Central memory CD8-positive, alpha-beta T cell (primary cell): ENCODE measurements at regions not wholly inside any gene's neighbourhood (a gene's known extent, or its start where the extent isn't known, plus 50 kb on each side); places are given as distances from the start of the nearest gene placed in this dataset.

Experiments
- ATAC-seq: fragments of 150-1000 bp; cut with Tn5 transposase; replicated peaks from 2 replicates; pipeline ENCODE4 v1.10.0; 2022; ENCODE audit warnings: mild to moderate bottlenecking, moderate FRiP score, moderate number of reproducible peaks; ENCODE audit not compliant: poor library complexity, severe bottlenecking; ENCODE audit errors: extremely low read depth
- DNase-seq, 2 donors: peaks; one replicate each; pipeline ENCODE4 v3.0.0; 2021; ENCODE audit warnings: low spot score in 2 of 2
- H3K27ac Mint-ChIP-seq: one replicate; pipeline ENCODE4 v1.8.0; 2022; ENCODE audit warnings: low read depth, mild to moderate bottlenecking, moderate library complexity, mixed read lengths
- H3K27me3 Mint-ChIP-seq: one replicate; pipeline ENCODE4 v1.8.0; 2022; ENCODE audit warnings: mixed read lengths
- H3K36me3 Mint-ChIP-seq: one replicate; pipeline ENCODE4 v1.8.0; 2022; ENCODE audit warnings: mild to moderate bottlenecking, moderate library complexity, mixed read lengths; ENCODE audit not compliant: insufficient read depth
- H3K4me1 Mint-ChIP-seq: one replicate; pipeline ENCODE4 v1.8.0; 2022; ENCODE audit warnings: mixed read lengths
- H3K4me3 Mint-ChIP-seq: one replicate; pipeline ENCODE4 v1.8.0; 2022; ENCODE audit warnings: mild to moderate bottlenecking, moderate library complexity, mixed read lengths
- H3K9me3 Mint-ChIP-seq: one replicate; pipeline ENCODE4 v1.8.0; 2022; ENCODE audit warnings: mixed read lengths

DNA sequence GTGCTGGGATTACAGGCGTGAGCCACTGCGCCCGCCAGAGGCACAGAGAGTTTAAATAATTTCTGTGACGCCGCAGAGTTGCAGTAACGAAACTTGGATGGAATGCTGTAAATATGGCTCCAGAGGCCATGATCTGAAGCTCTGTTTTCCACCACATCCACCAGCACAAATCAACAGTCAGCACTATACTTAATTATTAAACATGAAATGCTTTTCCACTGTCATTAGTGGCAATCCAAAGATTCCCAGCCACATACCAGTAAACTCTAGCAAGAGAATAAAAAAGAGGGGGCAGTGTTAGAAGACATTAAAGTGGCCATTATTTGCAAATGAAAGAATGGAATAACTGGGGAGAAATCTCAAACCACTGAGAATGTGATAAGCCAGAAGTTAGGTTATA lies 242.5 kb downstream of the DIRAS2 start:
- H3K4me3 Mint-ChIP-seq, result no peak overlapping the region
- no peaks in the 10 kb centered on the region for H3K36me3 Mint-ChIP-seq
- no peaks in the 10 kb centered on the region for H3K9me3 Mint-ChIP-seq
- no peak for DNase-seq
- H3K27ac Mint-ChIP-seq, result no peak overlapping the region
- no peak for ATAC-seq
- H3K4me1 Mint-ChIP-seq, result no peaks in the 10 kb centered on the region
- H3K27me3 Mint-ChIP-seq, result peaks cover 14% of the 10 kb centered on the region

DNA sequence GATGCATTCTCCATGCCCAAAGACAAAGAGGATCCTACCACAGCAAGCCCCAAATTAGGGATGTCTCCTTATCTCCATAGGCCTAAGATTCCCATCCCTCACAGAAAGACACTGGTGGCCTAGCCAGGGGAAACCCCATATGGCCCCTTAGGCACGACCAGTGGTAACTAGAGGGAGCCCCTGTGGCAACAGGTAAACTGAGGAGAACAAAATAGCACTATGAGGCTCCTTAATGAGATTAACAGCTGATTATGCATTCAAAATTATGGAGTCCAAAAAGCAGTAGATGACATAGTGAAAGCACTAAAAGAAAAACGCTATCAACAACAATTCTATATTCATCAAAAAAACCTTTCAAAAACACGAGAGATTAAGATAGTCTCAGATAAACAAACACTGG lies 234.0 kb downstream of the DIRAS2 start:
- peaks cover 11% of the 10 kb centered on the region for H3K9me3 Mint-ChIP-seq
- H3K27me3 Mint-ChIP-seq, result no peaks in the 10 kb centered on the region
- no peak overlapping the region for H3K4me3 Mint-ChIP-seq
- H3K36me3 Mint-ChIP-seq, result no peaks in the 10 kb centered on the region
- DNase-seq, result no peak
- no peak overlapping the region for H3K27ac Mint-ChIP-seq
- H3K4me1 Mint-ChIP-seq, result no peaks in the 10 kb centered on the region
- ATAC-seq, result no peak

DNA sequence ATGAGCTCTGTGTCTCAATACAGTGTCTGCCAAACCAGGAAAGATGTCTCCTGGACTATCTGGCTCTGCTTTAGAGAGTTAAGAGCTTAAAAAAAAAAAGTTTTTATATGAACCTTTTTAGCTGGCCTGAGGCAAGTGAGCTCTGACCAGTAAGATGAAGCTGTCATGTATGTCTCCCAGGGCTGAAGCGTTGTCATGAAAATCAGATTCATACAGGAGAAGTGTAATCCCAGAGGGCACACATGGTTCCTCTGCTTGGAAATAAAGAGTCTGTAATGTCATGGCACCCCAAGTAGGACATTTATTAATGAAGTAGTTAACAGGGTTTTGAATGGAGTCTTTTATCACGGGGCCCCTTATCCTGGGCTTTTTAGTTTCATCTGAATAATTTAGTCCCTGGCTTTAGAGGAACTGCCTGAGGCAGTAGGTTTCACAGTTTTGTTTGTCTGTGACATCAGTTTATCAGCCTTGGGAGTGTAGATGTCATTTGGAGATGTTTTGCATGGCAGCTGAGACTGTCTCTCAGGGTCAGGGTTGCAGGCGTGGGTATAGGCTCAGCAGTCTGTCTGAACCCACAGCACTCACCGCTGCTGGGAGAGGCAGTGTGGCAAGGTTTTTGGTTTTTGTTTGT lies 223.3 kb downstream of the DIRAS2 start:
- DNase-seq (no peak), ATAC-seq (no peak)
- H3K27me3 Mint-ChIP-seq, result peaks cover 15% of the 10 kb centered on the region
- no peaks in the 10 kb centered on the region for H3K36me3 Mint-ChIP-seq
- no peak overlapping the region for H3K27ac Mint-ChIP-seq
- H3K9me3 Mint-ChIP-seq, result no peaks in the 10 kb centered on the region
- H3K4me1 Mint-ChIP-seq, result no peaks in the 10 kb centered on the region
- no peak overlapping the region for H3K4me3 Mint-ChIP-seq

DNA sequence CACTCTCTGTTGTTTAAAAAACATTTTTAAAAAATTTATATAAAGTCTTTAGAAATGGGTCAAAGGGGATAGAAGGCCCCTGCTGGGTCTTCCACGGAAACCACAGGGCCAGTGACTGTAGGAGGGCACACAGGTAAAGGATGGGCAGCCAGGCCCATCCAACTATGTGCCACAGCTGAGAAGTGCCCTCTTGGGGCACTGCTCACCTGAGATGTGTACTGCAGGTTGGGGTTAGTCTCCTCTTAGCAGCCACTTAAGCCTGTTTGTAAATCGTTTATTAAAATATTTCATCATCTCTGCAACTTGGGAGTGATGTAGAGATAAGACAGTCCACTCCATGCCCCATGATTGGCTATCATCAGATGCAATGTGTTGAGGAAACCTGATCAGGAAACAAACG lies 222.4 kb downstream of the DIRAS2 start:
- no peak overlapping the region for H3K27ac Mint-ChIP-seq
- no peak overlapping the region for H3K4me3 Mint-ChIP-seq
- no peaks in the 10 kb centered on the region for H3K9me3 Mint-ChIP-seq
- peaks cover 15% of the 10 kb centered on the region for H3K27me3 Mint-ChIP-seq
- H3K36me3 Mint-ChIP-seq, result no peaks in the 10 kb centered on the region
- no peaks in the 10 kb centered on the region for H3K4me1 Mint-ChIP-seq
- ATAC-seq (no peak), DNase-seq (no peak)

DNA sequence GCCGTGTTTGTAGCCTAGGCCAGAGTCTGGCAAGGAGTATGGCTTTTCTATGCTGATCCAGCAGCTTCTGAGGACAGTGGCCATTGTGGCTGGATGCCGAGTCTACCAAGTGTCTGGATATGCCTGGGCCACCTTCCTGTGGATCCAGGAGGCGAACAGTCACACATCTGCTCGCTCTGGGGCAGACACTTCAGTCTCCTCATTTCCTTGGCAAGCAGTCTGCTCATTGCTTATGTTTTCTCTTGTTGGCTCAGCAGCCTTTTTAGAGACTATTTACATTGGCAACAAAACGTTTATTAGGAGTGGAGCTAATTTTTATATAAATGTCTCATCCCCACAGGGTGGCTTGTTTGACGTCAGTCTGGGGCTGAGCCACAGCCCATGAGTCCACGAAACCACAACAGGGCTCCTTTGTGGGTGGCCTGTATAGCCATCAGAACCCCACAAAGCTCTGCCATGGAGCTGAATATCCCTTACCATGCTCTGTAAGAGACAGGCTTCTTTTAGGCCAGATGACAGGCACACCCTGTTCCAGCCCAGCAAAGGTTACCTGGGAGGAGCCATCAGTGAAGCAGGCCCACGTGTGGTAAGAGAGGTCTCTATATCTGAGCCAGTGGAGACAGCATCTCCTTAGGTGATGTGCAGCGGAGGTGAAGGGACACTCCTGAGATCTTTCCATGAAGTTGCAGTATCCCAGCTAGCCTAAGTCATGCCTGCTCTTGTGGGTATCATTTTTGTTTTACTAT lies 221.7 kb downstream of the DIRAS2 start:
- Mint-ChIP-seq H3K36me3 (no peaks in the 10 kb centered on the region), H3K4me3 (no peak overlapping the region), H3K27me3 (peaks cover 15% of the 10 kb centered on the region), H3K4me1 (no peaks in the 10 kb centered on the region), H3K27ac (no peak overlapping the region), H3K9me3 (no peaks in the 10 kb centered on the region)
- ATAC-seq, result no peak
- no peak for DNase-seq

DNA sequence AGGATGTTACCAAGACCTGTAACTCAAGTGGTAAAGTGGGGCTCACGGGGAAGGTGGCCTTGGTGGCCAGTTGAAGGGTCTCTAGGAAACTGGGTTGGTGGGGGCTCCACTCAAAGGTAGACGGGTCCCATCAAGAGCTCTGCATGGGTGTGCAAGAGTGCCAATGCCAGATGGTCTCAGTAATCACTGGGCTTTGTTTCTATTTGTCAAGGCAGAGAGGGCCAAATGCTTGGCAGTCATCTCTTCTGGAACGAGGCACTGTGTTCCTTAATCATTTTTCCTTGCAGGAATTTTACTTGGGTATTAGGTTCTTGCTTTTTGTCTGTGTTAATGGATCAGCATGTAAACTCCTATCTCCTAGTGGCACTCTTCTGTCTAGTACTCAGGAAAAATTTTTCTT lies 220.8 kb downstream of the DIRAS2 start:
- H3K27me3 Mint-ChIP-seq, result peaks cover 15% of the 10 kb centered on the region
- no peak for ATAC-seq
- no peak for DNase-seq
- H3K4me1 Mint-ChIP-seq, result no peaks in the 10 kb centered on the region
- H3K4me3 Mint-ChIP-seq, result no peak overlapping the region
- H3K27ac Mint-ChIP-seq, result no peak overlapping the region
- H3K9me3 Mint-ChIP-seq, result no peaks in the 10 kb centered on the region
- no peaks in the 10 kb centered on the region for H3K36me3 Mint-ChIP-seq

DNA sequence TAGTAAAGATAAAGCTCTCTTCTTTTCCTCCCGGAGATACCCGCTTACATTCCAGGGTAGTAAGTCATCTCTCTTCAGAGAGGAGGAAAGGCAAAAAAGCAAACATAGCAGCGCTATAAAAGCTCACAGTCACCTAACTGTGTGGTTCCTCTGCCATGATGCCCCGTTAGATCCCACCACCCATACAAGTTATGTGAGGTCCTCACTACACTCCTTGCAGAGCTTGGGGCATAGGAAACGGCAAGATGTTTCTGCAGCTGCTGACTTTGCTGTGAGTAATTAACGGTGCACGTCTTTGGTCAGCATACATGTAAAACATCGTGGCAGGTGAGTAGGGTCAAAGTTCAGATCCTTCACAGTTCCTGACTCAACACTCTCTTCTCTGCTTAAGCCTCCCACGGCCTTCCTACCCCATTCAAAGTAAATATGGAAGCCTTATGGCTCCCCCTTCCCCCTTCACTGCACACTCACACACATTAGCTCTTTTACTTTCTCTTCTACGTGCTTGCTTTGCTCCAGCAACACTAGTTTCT lies 218.9 kb downstream of the DIRAS2 start:
- Mint-ChIP-seq H3K9me3 (no peaks in the 10 kb centered on the region), H3K27me3 (peaks cover 10% of the 10 kb centered on the region), H3K36me3 (no peaks in the 10 kb centered on the region), H3K4me3 (no peak overlapping the region), H3K4me1 (no peaks in the 10 kb centered on the region), H3K27ac (no peak overlapping the region)
- ATAC-seq (no peak), DNase-seq (no peak)

DNA sequence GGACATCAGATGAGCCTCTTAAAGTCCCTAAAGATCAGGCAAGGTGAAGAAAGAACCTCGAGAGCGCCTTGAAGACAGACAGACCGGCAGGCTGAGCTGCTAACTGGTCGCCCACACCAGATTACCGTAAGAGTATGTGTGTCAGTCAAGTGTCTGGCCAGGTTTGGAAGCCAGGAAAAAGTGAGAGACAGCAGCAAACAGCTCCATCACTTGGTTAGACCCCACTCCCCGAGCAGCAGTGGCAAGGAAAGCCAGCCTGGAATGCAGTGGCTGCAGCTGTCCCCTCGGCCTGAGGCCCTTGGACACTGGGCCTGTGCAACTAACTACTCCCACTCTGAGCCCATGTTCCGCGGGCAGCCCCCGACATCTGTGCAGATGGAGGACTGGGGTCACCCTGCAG lies 214.1 kb downstream of the DIRAS2 start:
- ATAC-seq, result no peak
- DNase-seq, result no peak
- Mint-ChIP-seq H3K36me3 (no peaks in the 10 kb centered on the region), H3K27me3 (peaks cover 10% of the 10 kb centered on the region), H3K4me3 (no peak overlapping the region), H3K9me3 (no peaks in the 10 kb centered on the region), H3K4me1 (no peaks in the 10 kb centered on the region), H3K27ac (no peak overlapping the region)

DNA sequence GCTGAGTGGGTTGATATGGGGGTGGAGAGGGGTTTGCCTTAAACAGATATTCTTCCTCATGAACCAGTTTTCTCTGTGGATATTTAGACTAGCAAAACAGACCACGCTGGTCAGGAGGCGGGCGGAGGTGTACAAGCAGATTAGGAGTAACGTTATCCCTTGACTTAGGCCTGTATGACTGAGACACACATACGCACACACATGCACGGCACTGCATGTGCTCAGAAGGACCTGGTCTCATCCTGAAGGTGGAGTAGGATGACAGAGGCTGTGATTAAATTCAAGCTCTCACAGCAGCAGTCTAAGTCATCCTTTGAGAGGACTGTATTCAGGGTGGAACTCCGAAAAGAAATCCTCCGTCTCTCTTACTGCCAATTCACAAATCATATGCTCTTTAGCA lies 209.7 kb downstream of the DIRAS2 start:
- ATAC-seq, result no peak
- Mint-ChIP-seq H3K4me3 (no peak overlapping the region), H3K36me3 (no peaks in the 10 kb centered on the region), H3K27ac (no peak overlapping the region), H3K9me3 (no peaks in the 10 kb centered on the region), H3K4me1 (no peaks in the 10 kb centered on the region), H3K27me3 (peaks cover 9% of the 10 kb centered on the region)
- DNase-seq, result no peak

DNA sequence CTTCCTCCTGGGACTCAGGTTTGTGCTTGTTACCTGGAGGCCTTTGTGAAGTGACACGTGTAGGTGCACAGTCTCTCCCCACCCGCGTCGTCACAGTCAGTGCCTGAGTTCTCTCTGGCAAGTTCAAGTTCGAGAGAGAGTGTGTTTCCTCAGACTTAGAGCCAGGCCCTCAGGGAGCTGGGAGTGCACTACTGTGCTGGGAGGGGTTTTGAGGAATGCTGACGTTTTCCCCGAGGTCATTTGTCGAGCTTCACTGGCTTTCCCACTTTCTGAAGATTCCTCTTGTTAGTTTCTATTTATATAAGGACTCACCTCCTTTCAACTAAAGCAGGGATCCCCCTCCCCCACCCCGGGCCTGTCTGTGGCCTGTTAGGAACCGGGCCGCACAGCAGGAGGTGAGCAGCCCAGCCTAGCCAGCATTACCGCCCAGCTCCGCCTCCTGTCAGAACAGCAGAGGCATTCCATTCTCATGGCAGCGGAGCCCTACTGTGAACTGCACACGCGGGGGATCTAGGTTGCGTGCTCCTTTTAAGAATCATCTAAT lies 209.2 kb downstream of the DIRAS2 start:
- Mint-ChIP-seq H3K27me3 (peaks cover 4% of the 10 kb centered on the region), H3K27ac (no peak overlapping the region), H3K36me3 (no peaks in the 10 kb centered on the region), H3K4me3 (no peak overlapping the region), H3K9me3 (no peaks in the 10 kb centered on the region), H3K4me1 (no peaks in the 10 kb centered on the region)
- ATAC-seq (no peak), DNase-seq (no peak)

DNA sequence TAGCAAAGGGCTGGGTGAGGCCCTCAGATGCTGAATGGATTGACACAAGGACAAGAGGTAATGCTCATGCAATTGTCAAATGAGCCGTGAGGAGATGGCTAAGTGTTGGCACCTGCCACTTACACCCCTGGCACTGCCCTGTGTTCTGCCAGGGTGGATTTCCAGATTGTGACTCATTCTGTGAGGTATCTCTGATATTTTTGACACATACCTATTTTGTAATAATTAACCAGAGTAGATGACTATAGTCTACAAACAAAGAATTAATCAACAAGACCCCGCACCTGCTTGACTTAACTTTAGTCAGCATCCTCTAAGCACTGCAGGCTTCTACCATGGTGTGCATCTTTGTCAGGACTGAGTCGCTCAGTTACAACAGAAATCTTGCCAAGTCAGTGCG lies 200.8 kb downstream of the DIRAS2 start:
- peaks cover 12% of the 10 kb centered on the region for H3K27me3 Mint-ChIP-seq
- H3K27ac Mint-ChIP-seq, result no peak overlapping the region
- H3K36me3 Mint-ChIP-seq, result peaks cover 2% of the 10 kb centered on the region
- no peaks in the 10 kb centered on the region for H3K4me1 Mint-ChIP-seq
- ATAC-seq (no peak), DNase-seq (no peak)
- H3K4me3 Mint-ChIP-seq, result no peak overlapping the region
- H3K9me3 Mint-ChIP-seq, result no peaks in the 10 kb centered on the region

DNA sequence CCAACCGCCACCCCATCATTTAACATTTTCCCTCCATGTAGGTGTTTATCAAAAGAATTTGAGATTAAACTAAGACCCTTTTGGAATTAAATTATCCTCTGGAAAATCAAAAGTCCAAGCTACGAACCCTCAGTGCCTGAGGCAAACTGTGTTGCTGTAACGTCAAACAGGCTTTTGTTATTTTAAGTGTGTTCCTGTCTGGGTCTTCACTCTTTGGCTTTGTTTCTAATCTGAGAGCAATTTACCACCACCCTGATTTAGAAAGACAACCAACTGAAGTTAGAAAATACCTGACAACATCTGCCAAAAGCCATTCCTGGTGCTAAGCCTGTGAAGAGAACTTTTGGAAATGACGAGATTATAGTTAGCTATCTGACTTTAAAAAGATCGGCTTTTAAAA lies 199.9 kb downstream of the DIRAS2 start:
- ATAC-seq (no peak), DNase-seq (no peak)
- Mint-ChIP-seq H3K27me3 (peaks cover 12% of the 10 kb centered on the region), H3K9me3 (no peaks in the 10 kb centered on the region), H3K36me3 (peaks cover 2% of the 10 kb centered on the region), H3K4me3 (no peak overlapping the region), H3K4me1 (no peaks in the 10 kb centered on the region), H3K27ac (no peak overlapping the region)

DNA sequence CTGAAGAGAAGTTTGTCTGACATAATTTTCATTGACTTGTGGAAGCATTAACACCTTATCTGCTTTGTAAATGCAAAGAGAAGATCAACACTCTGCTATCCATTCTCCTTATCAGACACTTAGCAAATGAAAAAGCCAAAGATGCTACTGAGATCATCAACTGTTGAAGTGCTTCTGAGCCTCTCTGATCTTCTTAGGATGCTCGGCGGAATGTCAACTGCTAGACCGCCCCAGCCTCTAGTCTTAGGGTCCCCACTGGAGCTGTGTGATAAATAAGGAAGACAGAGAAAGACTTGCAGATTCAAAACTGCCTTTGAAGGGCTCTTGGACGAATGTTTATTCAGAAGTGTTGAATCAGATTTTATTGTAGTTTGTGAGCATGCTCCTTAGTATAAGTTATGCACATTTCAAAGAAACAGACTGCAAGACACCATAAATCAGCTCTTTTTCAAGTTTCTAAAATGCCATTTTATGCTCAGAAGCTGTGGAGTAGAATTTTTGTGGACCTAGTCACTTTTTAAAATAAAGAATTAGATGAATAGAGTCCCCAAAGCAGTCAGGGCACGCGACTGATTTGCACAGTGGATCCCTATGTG lies 197.9 kb downstream of the DIRAS2 start:
- Mint-ChIP-seq H3K4me3 (no peak overlapping the region), H3K27me3 (peaks cover 12% of the 10 kb centered on the region)
- no peak for ATAC-seq

More for the DNA sequence above, 197.9 kb downstream of the DIRAS2 start:
- no peak overlapping the region for H3K27ac Mint-ChIP-seq
- no peak for DNase-seq
- no peaks in the 10 kb centered on the region for H3K4me1 Mint-ChIP-seq
- peaks cover 2% of the 10 kb centered on the region for H3K36me3 Mint-ChIP-seq
- no peaks in the 10 kb centered on the region for H3K9me3 Mint-ChIP-seq
